ENCODE measurements at regions not wholly inside any gene's neighbourhood (a gene's known extent, or its start where the extent isn't known, plus 50 kb on each side); places are given as distances from the start of the nearest gene placed in this dataset.

DNA sequence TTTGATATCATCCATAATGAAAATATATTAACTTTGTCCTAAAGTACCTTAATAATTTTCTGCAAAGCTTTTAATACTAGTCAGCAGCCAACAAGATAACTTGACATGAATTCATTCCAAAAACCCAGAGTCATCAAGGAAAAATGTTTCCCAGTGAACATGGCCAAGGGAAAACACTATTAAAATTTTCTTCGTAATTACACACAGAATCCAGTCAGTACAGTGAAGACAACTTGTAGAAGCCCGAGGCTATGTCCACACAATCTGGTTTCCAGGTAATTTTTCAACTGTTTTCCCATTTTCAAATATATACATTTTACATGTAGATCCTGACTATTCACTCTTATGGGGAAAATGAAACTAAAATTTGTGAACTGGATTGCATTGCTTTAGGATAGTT lies 600.9 kb downstream of the CDH8 start:
- TF ChIP-seq, protein P1, sequence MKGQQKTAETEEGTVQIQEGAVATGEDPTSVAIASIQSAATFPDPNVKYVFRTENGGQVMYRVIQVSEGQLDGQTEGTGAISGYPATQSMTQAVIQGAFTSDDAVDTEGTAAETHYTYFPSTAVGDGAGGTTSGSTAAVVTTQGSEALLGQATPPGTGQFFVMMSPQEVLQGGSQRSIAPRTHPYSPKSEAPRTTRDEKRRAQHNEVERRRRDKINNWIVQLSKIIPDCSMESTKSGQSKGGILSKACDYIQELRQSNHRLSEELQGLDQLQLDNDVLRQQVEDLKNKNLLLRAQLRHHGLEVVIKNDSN (IDR thresholded peaks at IDR 0.05; ENCODE audit: borderline replicate concordance, low read depth): no peak
- TF ChIP-seq MEF2A (IDR thresholded peaks at IDR 0.05; ENCODE audit: borderline replicate concordance, low read depth): no peak
- no peak for TF ChIP-seq SMC3 (IDR thresholded peaks at IDR 0.05; ENCODE audit: low read depth, low read length)
- no peak for TF ChIP-seq GABPA (IDR thresholded peaks at IDR 0.05; ENCODE audit: low read depth)
- no peak for TF ChIP-seq NRF1 (IDR thresholded peaks at IDR 0.05; ENCODE audit: low read depth, low read length)
- TF ChIP-seq, protein P2, sequence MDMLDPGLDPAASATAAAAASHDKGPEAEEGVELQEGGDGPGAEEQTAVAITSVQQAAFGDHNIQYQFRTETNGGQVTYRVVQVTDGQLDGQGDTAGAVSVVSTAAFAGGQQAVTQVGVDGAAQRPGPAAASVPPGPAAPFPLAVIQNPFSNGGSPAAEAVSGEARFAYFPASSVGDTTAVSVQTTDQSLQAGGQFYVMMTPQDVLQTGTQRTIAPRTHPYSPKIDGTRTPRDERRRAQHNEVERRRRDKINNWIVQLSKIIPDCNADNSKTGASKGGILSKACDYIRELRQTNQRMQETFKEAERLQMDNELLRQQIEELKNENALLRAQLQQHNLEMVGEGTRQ (IDR thresholded peaks at IDR 0.05; ENCODE audit: borderline replicate concordance, low read depth, low read length): no peak
- TF ChIP-seq JUND (IDR thresholded peaks at IDR 0.05): no peak
- TF ChIP-seq NFIC (IDR thresholded peaks at IDR 0.05; ENCODE audit: borderline replicate concordance): no peak
- TF ChIP-seq FOXM1 (IDR thresholded peaks at IDR 0.05; ENCODE audit: low read depth): no peak
- no peak for TF ChIP-seq RCOR1 (IDR thresholded peaks at IDR 0.05; ENCODE audit: low read length)
- TF ChIP-seq, protein P3, sequence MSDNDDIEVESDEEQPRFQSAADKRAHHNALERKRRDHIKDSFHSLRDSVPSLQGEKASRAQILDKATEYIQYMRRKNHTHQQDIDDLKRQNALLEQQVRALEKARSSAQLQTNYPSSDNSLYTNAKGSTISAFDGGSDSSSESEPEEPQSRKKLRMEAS (IDR thresholded peaks at IDR 0.05; ENCODE audit: low read depth): no peak
- TF ChIP-seq TEAD4 (IDR thresholded peaks at IDR 0.05; ENCODE audit: borderline replicate concordance, insufficient read depth): no peak
- TF ChIP-seq GATA2 (CRISPR knock-in tag; IDR thresholded peaks at IDR 0.05): no peak
- Histone ChIP-seq H2AFZ (ENCODE audit: low read depth) (no peak overlapping the region), H3F3A (replicated peaks; ENCODE audit: insufficient read depth) (no peaks in the 10 kb centered on the region), H3K9me3 (no peaks in the 10 kb centered on the region), H3K79me2 (ENCODE audit: insufficient read depth) (no peaks in the 10 kb centered on the region), H3K4me2 (no peak overlapping the region), H3K4me1 (ENCODE audit: control insufficient read depth in 1 of 2, insufficient read depth in 2 of 2, low read depth in 1 of 2, low read length in 1 of 2) (no peaks in the 10 kb centered on the region), H4K20me1 (ENCODE audit: insufficient read depth) (no peaks in the 10 kb centered on the region), H3K27ac (ENCODE audit: low read depth in 2 of 2, low read length in 1 of 2) (no peak overlapping the region), H3K4me3 (ENCODE audit: low read depth in 2 of 2, low read length in 1 of 2) (no peak overlapping the region), H3K9ac (no peak overlapping the region), H3K9me2 (no peaks in the 10 kb centered on the region), H3K36me3 (replicated peaks in 1 of 2; ENCODE audit: control insufficient read depth in 1 of 2, insufficient read depth in 2 of 2, low read length in 1 of 2) (no peaks in the 10 kb centered on the region), H3K27me3 (ENCODE audit: insufficient read depth) (no peaks in the 10 kb centered on the region)
- WGBS (ENCODE audit: low lambda C conversion rate): 16% methylated on average over 2 of the region's 2 CpGs
- no peak for DNase-seq
- ChIA-PET POLR2A (no interaction called here), CTCF (no interaction called here)

DNA sequence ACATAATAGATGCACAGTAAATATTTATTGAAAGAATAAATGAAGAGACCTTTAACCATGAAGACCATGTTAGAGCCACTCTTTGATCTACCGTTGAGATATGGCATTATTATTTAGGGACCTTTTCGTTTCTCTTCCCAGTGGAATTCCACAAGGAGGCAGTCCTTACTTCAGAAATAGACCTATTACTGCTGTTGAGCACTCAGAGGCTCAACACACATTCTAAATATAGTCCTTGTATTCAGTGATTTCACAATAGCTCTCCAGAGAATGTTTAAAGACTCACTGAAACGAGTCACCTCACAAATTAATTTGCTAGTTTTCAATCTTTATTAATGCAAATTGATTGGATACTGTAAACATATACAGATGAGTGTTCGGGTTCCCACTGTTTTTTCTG lies 603.8 kb downstream of the CDH8 start:
- Histone ChIP-seq H2AFZ (ENCODE audit: low read depth) (no peak overlapping the region), H3K4me2 (no peak overlapping the region), H4K20me1 (ENCODE audit: insufficient read depth) (no peaks in the 10 kb centered on the region), H3F3A (replicated peaks; ENCODE audit: insufficient read depth) (no peaks in the 10 kb centered on the region), H3K9ac (no peak overlapping the region), H3K4me3 (ENCODE audit: low read depth in 2 of 2, low read length in 1 of 2) (no peak overlapping the region), H3K9me3 (no peaks in the 10 kb centered on the region), H3K27ac (ENCODE audit: low read depth in 2 of 2, low read length in 1 of 2) (no peak overlapping the region), H3K27me3 (ENCODE audit: insufficient read depth) (no peaks in the 10 kb centered on the region), H3K4me1 (ENCODE audit: control insufficient read depth in 1 of 2, insufficient read depth in 2 of 2, low read depth in 1 of 2, low read length in 1 of 2) (no peaks in the 10 kb centered on the region), H3K9me2 (0 out of 2 replicates have a peak, but pooled peaks cover 4% of the 10 kb centered on the region), H3K36me3 (replicated peaks in 1 of 2; ENCODE audit: control insufficient read depth in 1 of 2, insufficient read depth in 2 of 2, low read length in 1 of 2) (no peaks in the 10 kb centered on the region), H3K79me2 (ENCODE audit: insufficient read depth) (no peaks in the 10 kb centered on the region)
- ChIA-PET POLR2A (no interaction called here), CTCF (interaction anchor here (0.6 kb wide), 2 partner anchors 77 to 931 kb away, joined by 3 read pairs; no protein-coding TSS in a partner anchor)
- DNase-seq: no peak
- TF ChIP-seq RAD21 (IDR thresholded peaks at IDR 0.05; ENCODE audit: low read length): no peak
- TF ChIP-seq, protein P4, sequence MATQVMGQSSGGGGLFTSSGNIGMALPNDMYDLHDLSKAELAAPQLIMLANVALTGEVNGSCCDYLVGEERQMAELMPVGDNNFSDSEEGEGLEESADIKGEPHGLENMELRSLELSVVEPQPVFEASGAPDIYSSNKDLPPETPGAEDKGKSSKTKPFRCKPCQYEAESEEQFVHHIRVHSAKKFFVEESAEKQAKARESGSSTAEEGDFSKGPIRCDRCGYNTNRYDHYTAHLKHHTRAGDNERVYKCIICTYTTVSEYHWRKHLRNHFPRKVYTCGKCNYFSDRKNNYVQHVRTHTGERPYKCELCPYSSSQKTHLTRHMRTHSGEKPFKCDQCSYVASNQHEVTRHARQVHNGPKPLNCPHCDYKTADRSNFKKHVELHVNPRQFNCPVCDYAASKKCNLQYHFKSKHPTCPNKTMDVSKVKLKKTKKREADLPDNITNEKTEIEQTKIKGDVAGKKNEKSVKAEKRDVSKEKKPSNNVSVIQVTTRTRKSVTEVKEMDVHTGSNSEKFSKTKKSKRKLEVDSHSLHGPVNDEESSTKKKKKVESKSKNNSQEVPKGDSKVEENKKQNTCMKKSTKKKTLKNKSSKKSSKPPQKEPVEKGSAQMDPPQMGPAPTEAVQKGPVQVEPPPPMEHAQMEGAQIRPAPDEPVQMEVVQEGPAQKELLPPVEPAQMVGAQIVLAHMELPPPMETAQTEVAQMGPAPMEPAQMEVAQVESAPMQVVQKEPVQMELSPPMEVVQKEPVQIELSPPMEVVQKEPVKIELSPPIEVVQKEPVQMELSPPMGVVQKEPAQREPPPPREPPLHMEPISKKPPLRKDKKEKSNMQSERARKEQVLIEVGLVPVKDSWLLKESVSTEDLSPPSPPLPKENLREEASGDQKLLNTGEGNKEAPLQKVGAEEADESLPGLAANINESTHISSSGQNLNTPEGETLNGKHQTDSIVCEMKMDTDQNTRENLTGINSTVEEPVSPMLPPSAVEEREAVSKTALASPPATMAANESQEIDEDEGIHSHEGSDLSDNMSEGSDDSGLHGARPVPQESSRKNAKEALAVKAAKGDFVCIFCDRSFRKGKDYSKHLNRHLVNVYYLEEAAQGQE (IDR thresholded peaks at IDR 0.05; ENCODE audit: low read depth, low read length): no peak
- no peak for TF ChIP-seq FOSL2 (IDR thresholded peaks at IDR 0.05; ENCODE audit: borderline replicate concordance, low read depth)
- TF ChIP-seq, protein P5, sequence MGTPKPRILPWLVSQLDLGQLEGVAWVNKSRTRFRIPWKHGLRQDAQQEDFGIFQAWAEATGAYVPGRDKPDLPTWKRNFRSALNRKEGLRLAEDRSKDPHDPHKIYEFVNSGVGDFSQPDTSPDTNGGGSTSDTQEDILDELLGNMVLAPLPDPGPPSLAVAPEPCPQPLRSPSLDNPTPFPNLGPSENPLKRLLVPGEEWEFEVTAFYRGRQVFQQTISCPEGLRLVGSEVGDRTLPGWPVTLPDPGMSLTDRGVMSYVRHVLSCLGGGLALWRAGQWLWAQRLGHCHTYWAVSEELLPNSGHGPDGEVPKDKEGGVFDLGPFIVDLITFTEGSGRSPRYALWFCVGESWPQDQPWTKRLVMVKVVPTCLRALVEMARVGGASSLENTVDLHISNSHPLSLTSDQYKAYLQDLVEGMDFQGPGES (IDR thresholded peaks at IDR 0.05; ENCODE audit: low read depth, low read length): no peak
- TF ChIP-seq RCOR1 (IDR thresholded peaks at IDR 0.05; ENCODE audit: low read length): no peak
- no peak for TF ChIP-seq YY1 (IDR thresholded peaks at IDR 0.05; ENCODE audit: low read depth)
- TF ChIP-seq JUND (IDR thresholded peaks at IDR 0.05): no peak
- TF ChIP-seq TCF12 (IDR thresholded peaks at IDR 0.05): no peak
- TF ChIP-seq GATA2 (CRISPR knock-in tag; IDR thresholded peaks at IDR 0.05): no peak
- TF ChIP-seq, protein P3 (IDR thresholded peaks at IDR 0.05; ENCODE audit: low read depth): no peak
- 10% methylated on average over 4 of the region's 4 CpGs for WGBS (ENCODE audit: low lambda C conversion rate)

Data from SK-N-SH (cell line).